ENCODE measurements at regions not wholly inside any gene's neighbourhood (a gene's known extent, or its start where the extent isn't known, plus 50 kb on each side); places are given as distances from the start of the nearest gene placed in this dataset.

GRCh38 chrX:69031971-69032391 is 133.3 kb downstream of the PJA1 start:
- Mint-ChIP-seq H3K4me3 (no peak overlapping the region), H3K36me3 (no peaks in the 10 kb centered on the region), H3K4me1 (no peaks in the 10 kb centered on the region), H3K9me3 (no peaks in the 10 kb centered on the region), H3K27ac (peak overlapping the region in 1 of 8 donors; percentile 45), H3K27me3 (no peaks in the 10 kb centered on the region)
- Histone ChIP-seq H3K4me3 (ENCODE audit: low read length) (no peak overlapping the region), H3K27me3 (ENCODE audit: insufficient read depth, low read length, poor library complexity, severe bottlenecking) (no peaks in the 10 kb centered on the region), H3K27ac (ENCODE audit: low read depth, low read length) (no peak overlapping the region), H3K36me3 (ENCODE audit: insufficient read depth, low read length) (no peaks in the 10 kb centered on the region), H3K4me1 (ENCODE audit: insufficient read depth, low read length) (no peaks in the 10 kb centered on the region), H3K9me3 (ENCODE audit: low read length) (no peaks in the 10 kb centered on the region)
- no peak for DNase-seq
- ChIA-PET CTCF (no interaction called here), POLR2A (no interaction called here)

DNA sequence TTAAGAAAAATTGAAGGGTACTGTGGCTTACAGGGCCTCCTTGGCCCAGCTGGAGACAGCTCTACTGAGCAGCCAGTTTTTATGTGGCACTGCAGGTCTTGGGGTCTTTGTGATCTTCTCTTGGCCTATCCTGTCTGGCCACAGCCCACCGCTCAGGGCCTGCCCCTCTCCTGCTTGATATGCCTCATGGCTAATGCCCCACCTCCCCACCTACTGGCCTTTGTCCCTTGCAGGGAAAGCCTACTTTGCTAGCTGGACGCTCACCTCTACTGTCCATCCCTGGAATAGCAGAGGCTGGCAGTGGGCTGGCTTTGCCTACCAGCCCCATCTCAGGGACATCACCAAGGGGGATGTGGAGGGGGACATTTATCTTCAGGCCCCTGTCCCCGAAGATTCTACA is 134.1 kb downstream of the PJA1 start:
- H3K4me3 Mint-ChIP-seq = no peak overlapping the region
- H3K36me3 Mint-ChIP-seq = no peaks in the 10 kb centered on the region
- ChIA-PET CTCF (no interaction called here), POLR2A (no interaction called here)
- Histone ChIP-seq H3K27me3 (ENCODE audit: insufficient read depth, low read length, poor library complexity, severe bottlenecking) (no peaks in the 10 kb centered on the region), H3K9me3 (ENCODE audit: low read length) (no peaks in the 10 kb centered on the region), H3K27ac (ENCODE audit: low read depth, low read length) (no peak overlapping the region), H3K36me3 (ENCODE audit: insufficient read depth, low read length) (no peaks in the 10 kb centered on the region), H3K4me3 (ENCODE audit: low read length) (no peak overlapping the region), H3K4me1 (ENCODE audit: insufficient read depth, low read length) (no peaks in the 10 kb centered on the region)
- no peaks in the 10 kb centered on the region for H3K9me3 Mint-ChIP-seq
- no peaks in the 10 kb centered on the region for H3K4me1 Mint-ChIP-seq
- no peaks in the 10 kb centered on the region for H3K27me3 Mint-ChIP-seq
- H3K27ac Mint-ChIP-seq = no peak overlapping the region
- DNase-seq = no peak

DNA sequence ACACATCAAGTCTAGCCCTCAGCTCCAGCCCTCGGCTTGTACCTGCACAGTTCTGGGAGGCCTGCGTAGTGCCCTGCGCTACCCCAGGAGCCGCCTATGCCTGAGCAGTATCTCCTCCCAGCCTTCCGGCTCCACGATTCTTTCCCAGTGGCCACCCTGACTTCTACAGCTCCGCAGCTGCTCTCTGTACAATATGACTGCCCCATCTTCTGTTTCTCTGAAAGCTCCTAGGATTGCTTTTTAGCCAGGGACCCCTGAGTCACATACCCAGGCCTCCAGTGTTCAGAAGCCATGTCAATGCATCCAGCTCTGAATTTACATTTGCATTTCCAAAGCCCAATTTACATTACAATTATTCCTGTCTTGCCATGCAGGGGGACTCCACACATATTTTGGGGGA is 135.5 kb downstream of the PJA1 start:
- Mint-ChIP-seq H3K27ac (no peak overlapping the region), H3K4me3 (no peak overlapping the region), H3K9me3 (no peaks in the 10 kb centered on the region), H3K4me1 (no peaks in the 10 kb centered on the region), H3K27me3 (no peaks in the 10 kb centered on the region), H3K36me3 (no peaks in the 10 kb centered on the region)
- no peaks in the 10 kb centered on the region for H3K4me1 ChIP-seq (ENCODE audit: insufficient read depth, low read length)
- no peak for DNase-seq
- H3K9me3 ChIP-seq (ENCODE audit: low read length) = no peaks in the 10 kb centered on the region
- no peak overlapping the region for H3K27ac ChIP-seq (ENCODE audit: low read depth, low read length)
- H3K4me3 ChIP-seq (ENCODE audit: low read length) = no peak overlapping the region
- H3K36me3 ChIP-seq (ENCODE audit: insufficient read depth, low read length) = no peaks in the 10 kb centered on the region
- POLR2A ChIA-PET = no interaction called here
- CTCF ChIA-PET = no interaction called here
- H3K27me3 ChIP-seq (ENCODE audit: insufficient read depth, low read length, poor library complexity, severe bottlenecking) = no peaks in the 10 kb centered on the region

GRCh38 chrX:69028761-69029120 is 136.5 kb downstream of the PJA1 start:
- Mint-ChIP-seq H3K4me1 (no peaks in the 10 kb centered on the region), H3K4me3 (no peak overlapping the region), H3K9me3 (no peaks in the 10 kb centered on the region), H3K36me3 (no peaks in the 10 kb centered on the region), H3K27me3 (no peaks in the 10 kb centered on the region), H3K27ac (no peak overlapping the region)
- H3K4me1 ChIP-seq (ENCODE audit: insufficient read depth, low read length) = no peaks in the 10 kb centered on the region
- H3K4me3 ChIP-seq (ENCODE audit: low read length) = no peak overlapping the region
- no peaks in the 10 kb centered on the region for H3K36me3 ChIP-seq (ENCODE audit: insufficient read depth, low read length)
- POLR2A ChIA-PET = no interaction called here
- CTCF ChIA-PET = no interaction called here
- no peak overlapping the region for H3K27ac ChIP-seq (ENCODE audit: low read depth, low read length)
- H3K9me3 ChIP-seq (ENCODE audit: low read length) = no peaks in the 10 kb centered on the region
- no peak for DNase-seq
- H3K27me3 ChIP-seq (ENCODE audit: insufficient read depth, low read length, poor library complexity, severe bottlenecking) = no peaks in the 10 kb centered on the region

GRCh38 chrX:69028006-69028760 is 137.1 kb downstream of the PJA1 start:
- no peak overlapping the region for H3K27ac Mint-ChIP-seq
- DNase-seq = no peak
- no peak overlapping the region for H3K4me3 Mint-ChIP-seq

GRCh38 chrX:69027181-69028005 is 137.9 kb downstream of the PJA1 start:
- Mint-ChIP-seq H3K9me3 (no peaks in the 10 kb centered on the region), H3K4me1 (no peaks in the 10 kb centered on the region), H3K4me3 (no peak overlapping the region), H3K27ac (no peak overlapping the region), H3K36me3 (no peaks in the 10 kb centered on the region), H3K27me3 (no peaks in the 10 kb centered on the region)
- Histone ChIP-seq H3K36me3 (ENCODE audit: insufficient read depth, low read length) (no peaks in the 10 kb centered on the region), H3K27ac (ENCODE audit: low read depth, low read length) (no peak overlapping the region), H3K27me3 (ENCODE audit: insufficient read depth, low read length, poor library complexity, severe bottlenecking) (no peaks in the 10 kb centered on the region), H3K4me3 (ENCODE audit: low read length) (no peak overlapping the region), H3K4me1 (ENCODE audit: insufficient read depth, low read length) (no peaks in the 10 kb centered on the region), H3K9me3 (ENCODE audit: low read length) (no peaks in the 10 kb centered on the region)
- no peak for DNase-seq
- POLR2A ChIA-PET = no interaction called here
- CTCF ChIA-PET = no interaction called here

More at GRCh38 chrX:69028006-69028760, 137.1 kb downstream of the PJA1 start:
- ChIA-PET CTCF (no interaction called here), POLR2A (no interaction called here)
- Histone ChIP-seq H3K4me1 (ENCODE audit: insufficient read depth, low read length) (no peaks in the 10 kb centered on the region), H3K27me3 (ENCODE audit: insufficient read depth, low read length, poor library complexity, severe bottlenecking) (no peaks in the 10 kb centered on the region), H3K36me3 (ENCODE audit: insufficient read depth, low read length) (no peaks in the 10 kb centered on the region), H3K9me3 (ENCODE audit: low read length) (no peaks in the 10 kb centered on the region), H3K27ac (ENCODE audit: low read depth, low read length) (no peak overlapping the region), H3K4me3 (ENCODE audit: low read length) (no peak overlapping the region)
- no peaks in the 10 kb centered on the region for H3K27me3 Mint-ChIP-seq
- no peaks in the 10 kb centered on the region for H3K9me3 Mint-ChIP-seq
- H3K36me3 Mint-ChIP-seq = no peaks in the 10 kb centered on the region
- no peaks in the 10 kb centered on the region for H3K4me1 Mint-ChIP-seq

- Histone ChIP-seq H3K9me3 (ENCODE audit: low read length) (no peaks in the 10 kb centered on the region), H3K36me3 (ENCODE audit: insufficient read depth, low read length) (no peaks in the 10 kb centered on the region), H3K27me3 (ENCODE audit: insufficient read depth, low read length, poor library complexity, severe bottlenecking) (no peaks in the 10 kb centered on the region), H3K27ac (ENCODE audit: low read depth, low read length) (no peak overlapping the region), H3K4me3 (ENCODE audit: low read length) (no peak overlapping the region), H3K4me1 (ENCODE audit: insufficient read depth, low read length) (no peaks in the 10 kb centered on the region)
- ChIA-PET POLR2A (no interaction called here), CTCF (no interaction called here)
- H3K4me1 Mint-ChIP-seq = no peaks in the 10 kb centered on the region
- H3K36me3 Mint-ChIP-seq = no peaks in the 10 kb centered on the region
- no peak overlapping the region for H3K27ac Mint-ChIP-seq
- no peaks in the 10 kb centered on the region for H3K27me3 Mint-ChIP-seq
- H3K9me3 Mint-ChIP-seq = no peaks in the 10 kb centered on the region
- DNase-seq = no peak
- no peak overlapping the region for H3K4me3 Mint-ChIP-seq
Observed at GRCh38 chrX:69025802-69026301, 139.4 kb downstream of the PJA1 start.

DNA sequence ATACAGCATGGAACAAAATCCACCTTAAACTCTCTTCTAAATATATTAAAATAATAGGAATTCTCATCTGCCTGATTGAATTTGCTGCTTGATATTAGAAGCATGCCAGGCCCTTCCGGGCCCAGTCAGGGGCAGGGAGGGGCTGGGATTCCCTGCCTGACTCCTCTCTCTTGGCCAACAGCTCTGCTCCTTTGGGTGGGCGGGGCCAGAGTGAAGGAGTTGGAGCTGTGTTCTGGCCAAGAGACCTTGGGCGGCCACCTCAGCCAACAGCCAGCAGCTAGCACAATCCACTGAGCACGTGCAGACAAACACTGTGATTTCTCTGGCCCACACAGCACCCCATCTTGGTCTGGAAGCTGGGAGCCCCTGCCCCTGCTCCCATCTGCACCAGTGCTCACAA is 140.3 kb downstream of the PJA1 start:
- no peaks in the 10 kb centered on the region for H3K9me3 Mint-ChIP-seq
- ChIA-PET POLR2A (no interaction called here), CTCF (no interaction called here)
- Histone ChIP-seq H3K36me3 (ENCODE audit: insufficient read depth, low read length) (no peaks in the 10 kb centered on the region), H3K9me3 (ENCODE audit: low read length) (no peaks in the 10 kb centered on the region), H3K27me3 (ENCODE audit: insufficient read depth, low read length, poor library complexity, severe bottlenecking) (no peaks in the 10 kb centered on the region), H3K4me1 (ENCODE audit: insufficient read depth, low read length) (no peaks in the 10 kb centered on the region), H3K4me3 (ENCODE audit: low read length) (no peak overlapping the region), H3K27ac (ENCODE audit: low read depth, low read length) (no peak overlapping the region)
- DNase-seq = no peak
- no peak overlapping the region for H3K4me3 Mint-ChIP-seq
- H3K4me1 Mint-ChIP-seq = no peaks in the 10 kb centered on the region
- no peaks in the 10 kb centered on the region for H3K36me3 Mint-ChIP-seq
- H3K27ac Mint-ChIP-seq = no peak overlapping the region
- no peaks in the 10 kb centered on the region for H3K27me3 Mint-ChIP-seq

All from CD8-positive, alpha-beta memory T cell (primary cell).